ENCODE measurements at regions not wholly inside any gene's neighbourhood (a gene's known extent, or its start where the extent isn't known, plus 50 kb on each side); places are given as distances from the start of the nearest gene placed in this dataset.

DNA sequence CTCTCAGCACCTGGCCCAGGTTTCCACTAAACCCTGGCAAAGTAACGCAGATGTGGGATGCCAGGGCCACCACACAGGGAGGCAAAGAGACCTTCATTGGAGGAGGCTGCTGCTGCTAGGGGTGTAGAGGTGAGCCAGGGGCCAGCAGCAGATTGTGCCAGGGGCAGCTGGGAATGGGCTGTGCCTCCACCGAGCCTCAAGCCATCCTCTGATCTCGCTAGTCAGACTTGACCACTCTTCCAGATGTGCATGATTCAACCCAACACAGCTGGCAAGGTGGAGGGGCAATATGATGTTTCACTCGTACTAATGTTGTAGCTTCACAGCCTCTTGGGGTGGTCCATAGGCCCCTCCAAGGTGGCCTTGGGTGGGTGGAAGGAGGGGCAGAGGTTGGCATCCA lies 73.0 kb upstream of the MRPS6 start:
- Histone ChIP-seq H3K27me3 (ENCODE audit: control insufficient read depth in 4 of 4, insufficient read depth in 4 of 4, low read length in 3 of 4) (no peaks in the 10 kb centered on the region), H3K4me1 (ENCODE audit: control insufficient read depth in 4 of 4, insufficient read depth in 4 of 4, low read length in 3 of 4) (no peaks in the 10 kb centered on the region), H3K9me3 (ENCODE audit: control insufficient read depth in 4 of 4, low read length in 3 of 4) (no peaks in the 10 kb centered on the region), H3K4me3 (ENCODE audit: low read depth in 1 of 3, low read length in 3 of 3) (no peak overlapping the region), H3K9ac (ENCODE audit: low read depth in 1 of 2, low read length in 2 of 2) (no peak overlapping the region), H3K27ac (ENCODE audit: low read depth in 1 of 2, low read length in 2 of 2) (no peak overlapping the region), H3K36me3 (ENCODE audit: control insufficient read depth in 4 of 4, insufficient read depth in 3 of 4, low read depth in 1 of 4, low read length in 3 of 4) (no peaks in the 10 kb centered on the region)
- DNase-seq (ENCODE audit: low spot score), result no peak
- WGBS, result 93% methylated on average over 4 of the region's 4 CpGs
- TF ChIP-seq, protein P1, sequence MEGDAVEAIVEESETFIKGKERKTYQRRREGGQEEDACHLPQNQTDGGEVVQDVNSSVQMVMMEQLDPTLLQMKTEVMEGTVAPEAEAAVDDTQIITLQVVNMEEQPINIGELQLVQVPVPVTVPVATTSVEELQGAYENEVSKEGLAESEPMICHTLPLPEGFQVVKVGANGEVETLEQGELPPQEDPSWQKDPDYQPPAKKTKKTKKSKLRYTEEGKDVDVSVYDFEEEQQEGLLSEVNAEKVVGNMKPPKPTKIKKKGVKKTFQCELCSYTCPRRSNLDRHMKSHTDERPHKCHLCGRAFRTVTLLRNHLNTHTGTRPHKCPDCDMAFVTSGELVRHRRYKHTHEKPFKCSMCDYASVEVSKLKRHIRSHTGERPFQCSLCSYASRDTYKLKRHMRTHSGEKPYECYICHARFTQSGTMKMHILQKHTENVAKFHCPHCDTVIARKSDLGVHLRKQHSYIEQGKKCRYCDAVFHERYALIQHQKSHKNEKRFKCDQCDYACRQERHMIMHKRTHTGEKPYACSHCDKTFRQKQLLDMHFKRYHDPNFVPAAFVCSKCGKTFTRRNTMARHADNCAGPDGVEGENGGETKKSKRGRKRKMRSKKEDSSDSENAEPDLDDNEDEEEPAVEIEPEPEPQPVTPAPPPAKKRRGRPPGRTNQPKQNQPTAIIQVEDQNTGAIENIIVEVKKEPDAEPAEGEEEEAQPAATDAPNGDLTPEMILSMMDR (IDR thresholded peaks at IDR 0.05; ENCODE audit: low read depth, low read length, missing input control), result no peak
- TF ChIP-seq TAF1 (conservative IDR thresholded peaks at IDR 0.05) (no peak), FOXA1 (IDR thresholded peaks at IDR 0.05) (no peak), SP1 (IDR thresholded peaks at IDR 0.05) (no peak), FOXA2 (IDR thresholded peaks at IDR 0.05) (no peak), HNF4A (conservative IDR thresholded peaks at IDR 0.05) (no peak), HNF4G (IDR thresholded peaks at IDR 0.05) (no peak), YY1 (IDR thresholded peaks at IDR 0.05) (no peak), NR2F2 (IDR thresholded peaks at IDR 0.05) (no peak), JUND (IDR thresholded peaks at IDR 0.05) (no peak), GABPA (IDR thresholded peaks at IDR 0.05 in 1 of 2, conservative IDR thresholded peaks at IDR 0.05 in 1 of 2) (no peak), RXRA (IDR thresholded peaks at IDR 0.05) (no peak), EGR1 (IDR thresholded peaks at IDR 0.05; ENCODE audit: low read depth in 2 of 2) (no peak), RAD21 (IDR thresholded peaks at IDR 0.05) (no peak)
- TF ChIP-seq, protein P2, sequence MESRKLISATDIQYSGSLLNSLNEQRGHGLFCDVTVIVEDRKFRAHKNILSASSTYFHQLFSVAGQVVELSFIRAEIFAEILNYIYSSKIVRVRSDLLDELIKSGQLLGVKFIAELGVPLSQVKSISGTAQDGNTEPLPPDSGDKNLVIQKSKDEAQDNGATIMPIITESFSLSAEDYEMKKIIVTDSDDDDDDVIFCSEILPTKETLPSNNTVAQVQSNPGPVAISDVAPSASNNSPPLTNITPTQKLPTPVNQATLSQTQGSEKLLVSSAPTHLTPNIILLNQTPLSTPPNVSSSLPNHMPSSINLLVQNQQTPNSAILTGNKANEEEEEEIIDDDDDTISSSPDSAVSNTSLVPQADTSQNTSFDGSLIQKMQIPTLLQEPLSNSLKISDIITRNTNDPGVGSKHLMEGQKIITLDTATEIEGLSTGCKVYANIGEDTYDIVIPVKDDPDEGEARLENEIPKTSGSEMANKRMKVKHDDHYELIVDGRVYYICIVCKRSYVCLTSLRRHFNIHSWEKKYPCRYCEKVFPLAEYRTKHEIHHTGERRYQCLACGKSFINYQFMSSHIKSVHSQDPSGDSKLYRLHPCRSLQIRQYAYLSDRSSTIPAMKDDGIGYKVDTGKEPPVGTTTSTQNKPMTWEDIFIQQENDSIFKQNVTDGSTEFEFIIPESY (IDR thresholded peaks at IDR 0.05), result no peak
- TF ChIP-seq, protein P3, sequence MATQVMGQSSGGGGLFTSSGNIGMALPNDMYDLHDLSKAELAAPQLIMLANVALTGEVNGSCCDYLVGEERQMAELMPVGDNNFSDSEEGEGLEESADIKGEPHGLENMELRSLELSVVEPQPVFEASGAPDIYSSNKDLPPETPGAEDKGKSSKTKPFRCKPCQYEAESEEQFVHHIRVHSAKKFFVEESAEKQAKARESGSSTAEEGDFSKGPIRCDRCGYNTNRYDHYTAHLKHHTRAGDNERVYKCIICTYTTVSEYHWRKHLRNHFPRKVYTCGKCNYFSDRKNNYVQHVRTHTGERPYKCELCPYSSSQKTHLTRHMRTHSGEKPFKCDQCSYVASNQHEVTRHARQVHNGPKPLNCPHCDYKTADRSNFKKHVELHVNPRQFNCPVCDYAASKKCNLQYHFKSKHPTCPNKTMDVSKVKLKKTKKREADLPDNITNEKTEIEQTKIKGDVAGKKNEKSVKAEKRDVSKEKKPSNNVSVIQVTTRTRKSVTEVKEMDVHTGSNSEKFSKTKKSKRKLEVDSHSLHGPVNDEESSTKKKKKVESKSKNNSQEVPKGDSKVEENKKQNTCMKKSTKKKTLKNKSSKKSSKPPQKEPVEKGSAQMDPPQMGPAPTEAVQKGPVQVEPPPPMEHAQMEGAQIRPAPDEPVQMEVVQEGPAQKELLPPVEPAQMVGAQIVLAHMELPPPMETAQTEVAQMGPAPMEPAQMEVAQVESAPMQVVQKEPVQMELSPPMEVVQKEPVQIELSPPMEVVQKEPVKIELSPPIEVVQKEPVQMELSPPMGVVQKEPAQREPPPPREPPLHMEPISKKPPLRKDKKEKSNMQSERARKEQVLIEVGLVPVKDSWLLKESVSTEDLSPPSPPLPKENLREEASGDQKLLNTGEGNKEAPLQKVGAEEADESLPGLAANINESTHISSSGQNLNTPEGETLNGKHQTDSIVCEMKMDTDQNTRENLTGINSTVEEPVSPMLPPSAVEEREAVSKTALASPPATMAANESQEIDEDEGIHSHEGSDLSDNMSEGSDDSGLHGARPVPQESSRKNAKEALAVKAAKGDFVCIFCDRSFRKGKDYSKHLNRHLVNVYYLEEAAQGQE (IDR thresholded peaks at IDR 0.05), result no peak
- TF ChIP-seq, protein P4, sequence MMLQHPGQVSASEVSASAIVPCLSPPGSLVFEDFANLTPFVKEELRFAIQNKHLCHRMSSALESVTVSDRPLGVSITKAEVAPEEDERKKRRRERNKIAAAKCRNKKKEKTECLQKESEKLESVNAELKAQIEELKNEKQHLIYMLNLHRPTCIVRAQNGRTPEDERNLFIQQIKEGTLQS (IDR thresholded peaks at IDR 0.05), result no peak
- TF ChIP-seq, protein P5, sequence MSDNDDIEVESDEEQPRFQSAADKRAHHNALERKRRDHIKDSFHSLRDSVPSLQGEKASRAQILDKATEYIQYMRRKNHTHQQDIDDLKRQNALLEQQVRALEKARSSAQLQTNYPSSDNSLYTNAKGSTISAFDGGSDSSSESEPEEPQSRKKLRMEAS (IDR thresholded peaks at IDR 0.05), result no peak

Measured in liver (tissue), 8 donors.